ENCODE measurements at regions not wholly inside any gene's neighbourhood (a gene's known extent, or its start where the extent isn't known, plus 50 kb on each side); places are given as distances from the start of the nearest gene placed in this dataset.

DNA sequence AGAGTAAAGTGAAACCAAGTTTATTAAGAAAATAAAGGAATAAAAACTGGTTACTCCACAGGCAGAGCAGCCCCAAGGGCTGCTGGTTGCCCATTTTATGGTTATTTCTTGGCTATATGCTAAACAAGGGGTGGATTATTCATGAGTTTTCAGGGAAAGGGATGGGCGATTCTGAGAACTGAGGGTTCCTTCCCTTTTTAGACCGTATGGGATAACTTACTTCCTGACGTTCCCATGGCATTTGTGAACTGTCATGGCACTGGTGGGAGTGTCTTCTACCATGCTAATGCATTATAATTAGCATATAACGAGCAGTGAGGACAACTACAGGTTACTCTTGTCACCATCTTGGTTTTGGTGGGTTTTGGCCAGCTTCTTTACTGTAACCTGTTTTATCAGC, 323.9 kb upstream of the PTGER4 start:
- no peaks in the 10 kb centered on the region for H3K36me3 ChIP-seq
- in situ Hi-C loops (cut with MboI; ENCODE audit: low pct_ligation_motif_present in 1 of 4, low pct_unique_long_range_greater_than_20kb in 1 of 4, low sequenced_read_pairs in 3 of 4) (no loop called here), intact Hi-C loops (cut with DNase I; ENCODE audit: low total_unique reads) (no loop called here)
- H3K27me3 ChIP-seq: no peaks in the 10 kb centered on the region
- TF ChIP-seq, protein P1, sequence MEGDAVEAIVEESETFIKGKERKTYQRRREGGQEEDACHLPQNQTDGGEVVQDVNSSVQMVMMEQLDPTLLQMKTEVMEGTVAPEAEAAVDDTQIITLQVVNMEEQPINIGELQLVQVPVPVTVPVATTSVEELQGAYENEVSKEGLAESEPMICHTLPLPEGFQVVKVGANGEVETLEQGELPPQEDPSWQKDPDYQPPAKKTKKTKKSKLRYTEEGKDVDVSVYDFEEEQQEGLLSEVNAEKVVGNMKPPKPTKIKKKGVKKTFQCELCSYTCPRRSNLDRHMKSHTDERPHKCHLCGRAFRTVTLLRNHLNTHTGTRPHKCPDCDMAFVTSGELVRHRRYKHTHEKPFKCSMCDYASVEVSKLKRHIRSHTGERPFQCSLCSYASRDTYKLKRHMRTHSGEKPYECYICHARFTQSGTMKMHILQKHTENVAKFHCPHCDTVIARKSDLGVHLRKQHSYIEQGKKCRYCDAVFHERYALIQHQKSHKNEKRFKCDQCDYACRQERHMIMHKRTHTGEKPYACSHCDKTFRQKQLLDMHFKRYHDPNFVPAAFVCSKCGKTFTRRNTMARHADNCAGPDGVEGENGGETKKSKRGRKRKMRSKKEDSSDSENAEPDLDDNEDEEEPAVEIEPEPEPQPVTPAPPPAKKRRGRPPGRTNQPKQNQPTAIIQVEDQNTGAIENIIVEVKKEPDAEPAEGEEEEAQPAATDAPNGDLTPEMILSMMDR (IDR thresholded peaks at IDR 0.05): no peak
- TF ChIP-seq POLR2A (IDR thresholded peaks at IDR 0.05) (no peak), POLR2AphosphoS5 (IDR thresholded peaks at IDR 0.05) (no peak), EP300 (IDR thresholded peaks at IDR 0.05; ENCODE audit: low read depth) (no peak)
- WGBS, 2 donors (ENCODE audit: low coverage in 1 of 2): 33 to 83% methylated on average over 1 to 4 of the region's 4 CpGs
- no peaks in the 10 kb centered on the region for H3K9me3 ChIP-seq
- DNase-seq: no peak
- no peak overlapping the region for H3K4me3 ChIP-seq
- peaks cover 0 to 7% (median 0%) of the 10 kb centered on the region in 4 donors for H3K4me1 ChIP-seq
- H3K27ac ChIP-seq: no peak overlapping the region

DNA sequence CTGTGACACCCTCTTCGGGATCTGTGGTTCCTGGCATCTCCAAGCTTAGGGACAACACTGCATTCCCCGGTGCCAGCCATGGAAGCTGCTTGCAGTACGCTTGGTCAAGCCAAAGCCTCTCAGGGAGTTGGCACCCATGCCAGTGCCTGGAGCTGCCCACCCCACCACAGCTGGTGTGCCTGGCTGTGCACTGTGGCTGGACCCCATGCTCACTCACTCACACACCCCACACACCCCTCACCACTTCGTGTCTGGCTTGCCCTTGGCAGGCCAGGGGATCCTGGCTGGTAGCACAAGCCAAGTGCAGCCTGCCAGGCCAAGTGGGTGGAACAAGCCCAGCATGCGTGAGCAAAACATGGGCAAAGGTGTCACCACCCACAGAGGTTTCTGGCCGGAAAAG, 324.5 kb upstream of the PTGER4 start:
- intact Hi-C loops (cut with DNase I; ENCODE audit: low total_unique reads): no loop called here
- DNase-seq: no peak
- WGBS, 2 donors (ENCODE audit: low coverage in 1 of 2): 86 to 100% methylated on average over 1 to 6 of the region's 6 CpGs
- Histone ChIP-seq H3K27ac (no peak overlapping the region), H3K4me3 (no peak overlapping the region), H3K36me3 (no peaks in the 10 kb centered on the region), H3K9me3 (no peaks in the 10 kb centered on the region), H3K4me1 (peaks cover 0 to 6% (median 0%) of the 10 kb centered on the region in 4 donors), H3K27me3 (no peaks in the 10 kb centered on the region)
- TF ChIP-seq POLR2AphosphoS5 (IDR thresholded peaks at IDR 0.05) (no peak), POLR2A (IDR thresholded peaks at IDR 0.05) (no peak), EP300 (IDR thresholded peaks at IDR 0.05; ENCODE audit: low read depth) (no peak)
- TF ChIP-seq, protein P1 (IDR thresholded peaks at IDR 0.05): no peak
- in situ Hi-C loops (cut with MboI; ENCODE audit: low pct_ligation_motif_present in 1 of 4, low pct_unique_long_range_greater_than_20kb in 1 of 4, low sequenced_read_pairs in 3 of 4): no loop called here

DNA sequence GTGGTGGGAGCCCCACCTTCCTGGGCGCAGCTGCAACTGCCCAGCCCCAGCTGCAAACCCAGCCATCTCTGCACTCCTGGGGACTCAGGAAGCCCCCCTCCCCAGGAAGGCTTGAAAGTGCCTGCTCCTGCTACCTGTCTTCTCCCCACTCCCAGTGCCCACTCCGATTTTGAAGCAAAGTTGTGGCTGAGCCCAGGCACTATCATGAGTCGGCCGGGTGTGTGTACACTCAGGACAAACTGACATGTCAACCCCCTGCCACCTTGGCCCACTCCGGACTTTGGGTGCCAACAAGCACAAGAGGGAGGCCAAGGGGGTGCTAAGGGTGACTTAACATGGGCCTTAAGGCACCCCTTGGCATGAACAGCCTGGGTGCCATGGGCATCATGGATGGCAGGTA, 325.5 kb upstream of the PTGER4 start:
- intact Hi-C loops (cut with DNase I; ENCODE audit: low total_unique reads) (no loop called here), in situ Hi-C loops (cut with MboI; ENCODE audit: low pct_ligation_motif_present in 1 of 4, low pct_unique_long_range_greater_than_20kb in 1 of 4, low sequenced_read_pairs in 3 of 4) (no loop called here)
- H3K9me3 ChIP-seq: no peaks in the 10 kb centered on the region
- no peaks in the 10 kb centered on the region for H3K4me1 ChIP-seq
- H3K27ac ChIP-seq: no peak overlapping the region
- TF ChIP-seq EP300 (IDR thresholded peaks at IDR 0.05; ENCODE audit: low read depth) (no peak), POLR2AphosphoS5 (IDR thresholded peaks at IDR 0.05) (no peak), POLR2A (IDR thresholded peaks at IDR 0.05) (no peak)
- TF ChIP-seq, protein P1 (IDR thresholded peaks at IDR 0.05): no peak
- H3K4me3 ChIP-seq: no peak overlapping the region
- no peaks in the 10 kb centered on the region for H3K27me3 ChIP-seq
- H3K36me3 ChIP-seq: no peaks in the 10 kb centered on the region
- WGBS, 2 donors (ENCODE audit: low coverage in 1 of 2): 87% methylated on average over 5 of the region's 5 CpGs; no CpG with 5 or more reads in 1 of the 2 donors
- DNase-seq: no peak

DNA sequence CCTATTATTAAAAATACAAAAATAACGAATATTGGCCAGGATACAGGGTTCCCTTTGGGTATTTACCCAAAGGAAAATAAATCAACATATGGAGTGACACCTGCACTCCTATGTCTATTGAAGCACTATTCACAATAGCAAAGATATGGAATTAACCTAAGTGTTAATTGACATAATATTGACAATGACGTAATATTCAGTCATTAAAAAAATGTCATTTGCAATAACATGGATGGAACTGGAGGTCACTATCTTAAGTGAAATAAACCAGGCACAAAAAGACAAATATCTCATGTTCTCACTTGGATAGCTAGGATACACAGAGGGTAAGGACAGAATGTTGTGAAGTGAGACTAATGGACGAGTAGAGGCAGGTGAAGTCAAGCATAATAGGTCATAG, 326.3 kb upstream of the PTGER4 start:
- no peaks in the 10 kb centered on the region for H3K36me3 ChIP-seq
- WGBS, 2 donors (ENCODE audit: low coverage in 1 of 2): 77 to 86% methylated on average over 3 of the region's 3 CpGs
- no peak for DNase-seq
- in situ Hi-C loops (cut with MboI; ENCODE audit: low pct_ligation_motif_present in 1 of 4, low pct_unique_long_range_greater_than_20kb in 1 of 4, low sequenced_read_pairs in 3 of 4): no loop called here
- H3K9me3 ChIP-seq: no peaks in the 10 kb centered on the region
- intact Hi-C loops (cut with DNase I; ENCODE audit: low total_unique reads): no loop called here
- H3K27ac ChIP-seq: no peak overlapping the region
- no peak overlapping the region for H3K4me3 ChIP-seq
- H3K4me1 ChIP-seq: no peaks in the 10 kb centered on the region
- H3K27me3 ChIP-seq: no peaks in the 10 kb centered on the region
- TF ChIP-seq POLR2A (IDR thresholded peaks at IDR 0.05) (no peak), POLR2AphosphoS5 (IDR thresholded peaks at IDR 0.05) (no peak), EP300 (IDR thresholded peaks at IDR 0.05; ENCODE audit: low read depth) (no peak)
- TF ChIP-seq, protein P1 (IDR thresholded peaks at IDR 0.05): no peak

Measured in transverse colon (tissue), 4 donors.